ENCODE measurements at regions not wholly inside any gene's neighbourhood (a gene's known extent, or its start where the extent isn't known, plus 50 kb on each side); places are given as distances from the start of the nearest gene placed in this dataset.

DNA sequence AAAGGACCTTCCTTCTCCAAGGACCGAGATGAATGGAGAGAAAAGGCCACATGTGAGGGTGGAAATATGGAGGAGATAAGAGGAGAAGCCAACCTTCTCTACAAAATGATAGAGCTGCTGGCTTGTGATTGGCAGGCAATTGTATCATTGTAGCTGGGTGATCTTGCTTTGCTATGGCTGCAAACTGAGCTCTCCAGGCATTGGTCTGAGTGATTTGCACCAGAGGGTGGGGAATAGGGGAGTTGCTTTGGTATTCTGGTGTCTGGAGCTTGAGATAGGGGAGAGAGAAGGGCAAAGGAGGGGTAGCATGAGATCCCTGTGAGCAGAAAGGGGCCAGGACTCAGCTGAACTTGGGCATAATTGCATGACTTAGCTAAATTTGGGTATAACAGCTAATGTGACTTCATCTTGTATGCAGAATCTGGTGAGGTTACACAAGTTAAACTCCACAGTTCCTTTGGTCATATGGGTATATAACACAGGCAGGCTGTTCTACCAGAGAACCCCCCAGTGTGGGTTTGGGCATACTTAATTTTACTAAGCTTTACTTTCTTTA is 72.0 kb downstream of the FOS start:
- H3K9ac ChIP-seq (ENCODE audit: low read depth in 1 of 2, low read length in 2 of 2): no peak overlapping the region
- no peak overlapping the region for H3K27ac ChIP-seq (ENCODE audit: low read depth, low read length)
- H3K4me1 ChIP-seq (ENCODE audit: control insufficient read depth in 1 of 2, insufficient read depth in 2 of 2, low read length in 2 of 2): no peaks in the 10 kb centered on the region
- H3K36me3 ChIP-seq (ENCODE audit: control insufficient read depth in 1 of 2, insufficient read depth in 2 of 2, low read length in 2 of 2): no peaks in the 10 kb centered on the region
- no peak overlapping the region for H3K4me3 ChIP-seq (ENCODE audit: low read depth in 1 of 2, low read length in 2 of 2)
- no peaks in the 10 kb centered on the region for H3K27me3 ChIP-seq (ENCODE audit: control insufficient read depth in 1 of 2, insufficient read depth in 2 of 2, low read length in 2 of 2)
- H3K9me3 ChIP-seq (ENCODE audit: control insufficient read depth in 1 of 2, low read length in 2 of 2): no peaks in the 10 kb centered on the region

DNA sequence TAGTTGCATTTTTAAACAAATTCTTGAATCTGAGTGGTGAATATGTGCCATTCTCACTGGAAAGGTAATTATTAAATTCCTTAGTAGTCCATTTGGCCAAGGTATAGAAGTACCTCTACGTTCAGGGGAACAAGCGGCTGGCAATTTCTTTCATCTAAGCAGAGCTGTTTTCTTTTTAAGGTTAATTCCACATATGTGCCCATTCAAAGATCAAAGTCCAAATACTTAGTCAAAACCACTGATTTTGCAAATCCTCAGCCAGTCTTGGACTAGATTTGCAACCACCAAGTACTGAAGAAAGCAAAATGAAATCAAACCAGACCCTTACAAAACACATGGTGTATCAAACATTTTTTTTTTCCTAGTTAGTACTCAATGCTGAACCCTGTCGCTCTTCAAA is 68.7 kb upstream of the JDP2 start:
- no peak overlapping the region for H3K9ac ChIP-seq (ENCODE audit: low read depth in 1 of 2, low read length in 2 of 2)
- no peaks in the 10 kb centered on the region for H3K36me3 ChIP-seq (ENCODE audit: control insufficient read depth in 1 of 2, insufficient read depth in 2 of 2, low read length in 2 of 2)
- H3K9me3 ChIP-seq (ENCODE audit: control insufficient read depth in 1 of 2, low read length in 2 of 2): no peaks in the 10 kb centered on the region
- no peaks in the 10 kb centered on the region for H3K4me1 ChIP-seq (ENCODE audit: control insufficient read depth in 1 of 2, insufficient read depth in 2 of 2, low read length in 2 of 2)
- no peaks in the 10 kb centered on the region for H3K27me3 ChIP-seq (ENCODE audit: control insufficient read depth in 1 of 2, insufficient read depth in 2 of 2, low read length in 2 of 2)
- H3K27ac ChIP-seq (ENCODE audit: low read depth, low read length): no peak overlapping the region
- H3K4me3 ChIP-seq (ENCODE audit: low read depth in 1 of 2, low read length in 2 of 2): no peak overlapping the region

DNA sequence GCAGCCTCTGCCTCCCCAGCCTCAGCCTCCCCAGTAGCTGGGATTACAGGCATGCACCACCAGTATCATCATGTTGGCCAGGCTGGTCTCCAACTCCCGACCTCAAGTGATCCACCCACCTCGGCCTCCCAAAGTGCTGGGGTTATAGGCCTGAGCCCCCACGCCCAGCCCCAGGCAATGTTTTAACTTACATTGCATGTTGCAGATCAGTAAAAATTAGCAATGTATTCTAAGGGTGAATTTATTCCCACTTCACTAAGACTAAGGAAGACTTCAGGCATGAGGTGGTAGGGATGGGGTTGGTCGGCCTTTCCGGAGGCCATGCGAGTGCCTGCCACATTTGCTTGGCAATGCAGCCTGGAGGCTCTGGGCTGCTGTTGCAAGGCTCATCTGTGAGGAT is 66.8 kb upstream of the JDP2 start:
- Histone ChIP-seq H3K4me1 (ENCODE audit: control insufficient read depth in 1 of 2, insufficient read depth in 2 of 2, low read length in 2 of 2) (no peaks in the 10 kb centered on the region), H3K36me3 (ENCODE audit: control insufficient read depth in 1 of 2, insufficient read depth in 2 of 2, low read length in 2 of 2) (no peaks in the 10 kb centered on the region), H3K27ac (ENCODE audit: low read depth, low read length) (no peak overlapping the region), H3K4me3 (ENCODE audit: low read depth in 1 of 2, low read length in 2 of 2) (no peak overlapping the region), H3K9me3 (ENCODE audit: control insufficient read depth in 1 of 2, low read length in 2 of 2) (no peaks in the 10 kb centered on the region), H3K9ac (ENCODE audit: low read depth in 1 of 2, low read length in 2 of 2) (no peak overlapping the region), H3K27me3 (ENCODE audit: control insufficient read depth in 1 of 2, insufficient read depth in 2 of 2, low read length in 2 of 2) (no peaks in the 10 kb centered on the region)

DNA sequence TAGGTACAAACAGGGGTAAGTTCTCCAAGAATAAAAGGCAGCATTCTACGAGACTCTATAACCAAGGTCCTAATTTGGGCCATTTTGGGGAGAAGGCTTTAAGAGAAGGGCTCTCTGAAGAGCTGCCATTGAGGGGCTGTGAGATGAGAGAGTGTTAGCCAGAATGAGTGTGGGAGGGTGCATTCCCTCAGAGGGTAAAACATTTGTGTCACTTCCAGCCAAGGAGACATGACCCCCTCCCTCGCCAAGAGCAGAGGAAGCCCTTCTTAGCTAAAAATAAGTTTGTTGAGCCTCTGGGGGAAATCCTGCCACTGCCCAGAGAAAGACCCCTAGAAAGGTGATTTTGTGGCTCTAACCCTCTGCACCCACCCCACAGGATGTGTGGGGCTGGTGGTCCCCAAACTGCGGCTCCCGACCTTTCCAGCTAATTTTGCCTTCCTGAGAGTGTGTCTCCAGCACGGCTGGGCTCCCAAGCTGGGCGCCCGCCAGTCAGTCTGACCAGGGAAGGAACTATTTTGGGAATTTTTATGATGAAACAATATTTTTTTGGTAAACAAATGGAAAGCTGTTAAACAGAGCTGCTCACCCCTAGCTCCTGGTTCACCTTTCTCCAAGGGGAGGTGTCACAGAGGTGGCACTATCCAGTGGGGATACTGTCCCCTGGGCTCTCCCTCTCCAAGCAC is 65.9 kb upstream of the JDP2 start:
- no peak overlapping the region for H3K9ac ChIP-seq (ENCODE audit: low read depth in 1 of 2, low read length in 2 of 2)

DNA sequence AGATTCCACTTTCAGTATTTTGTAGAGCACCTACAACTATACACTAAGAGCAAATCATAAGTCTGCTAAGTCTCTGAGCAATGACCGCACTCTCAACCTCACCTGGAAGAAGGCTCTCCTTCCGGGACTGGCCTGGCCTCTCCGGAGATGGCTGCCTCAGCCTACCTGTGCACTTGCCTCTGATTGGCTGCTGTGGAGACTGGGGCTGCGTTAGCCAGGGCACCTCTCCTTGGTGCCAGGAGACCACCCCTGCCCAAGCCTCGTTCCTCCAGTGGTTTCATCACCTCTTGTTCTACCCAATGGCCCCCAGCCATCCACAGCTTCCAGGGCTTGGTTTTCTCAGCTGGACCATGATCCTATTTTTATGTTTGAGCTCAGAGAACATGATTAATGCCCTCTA is 64.7 kb upstream of the JDP2 start:
- H3K4me3 ChIP-seq (ENCODE audit: low read depth in 1 of 2, low read length in 2 of 2): no peak overlapping the region
- H3K36me3 ChIP-seq (ENCODE audit: control insufficient read depth in 1 of 2, insufficient read depth in 2 of 2, low read length in 2 of 2): no peaks in the 10 kb centered on the region
- H3K4me1 ChIP-seq (ENCODE audit: control insufficient read depth in 1 of 2, insufficient read depth in 2 of 2, low read length in 2 of 2): no peaks in the 10 kb centered on the region
- no peaks in the 10 kb centered on the region for H3K27me3 ChIP-seq (ENCODE audit: control insufficient read depth in 1 of 2, insufficient read depth in 2 of 2, low read length in 2 of 2)
- no peaks in the 10 kb centered on the region for H3K9me3 ChIP-seq (ENCODE audit: control insufficient read depth in 1 of 2, low read length in 2 of 2)
- no peak overlapping the region for H3K27ac ChIP-seq (ENCODE audit: low read depth, low read length)
- H3K9ac ChIP-seq (ENCODE audit: low read depth in 1 of 2, low read length in 2 of 2): no peak overlapping the region

More for the DNA sequence above, 65.9 kb upstream of the JDP2 start:
- no peak overlapping the region for H3K4me3 ChIP-seq (ENCODE audit: low read depth in 1 of 2, low read length in 2 of 2)
- H3K9me3 ChIP-seq (ENCODE audit: control insufficient read depth in 1 of 2, low read length in 2 of 2): no peaks in the 10 kb centered on the region
- no peaks in the 10 kb centered on the region for H3K4me1 ChIP-seq (ENCODE audit: control insufficient read depth in 1 of 2, insufficient read depth in 2 of 2, low read length in 2 of 2)
- H3K27ac ChIP-seq (ENCODE audit: low read depth, low read length): no peak overlapping the region
- H3K27me3 ChIP-seq (ENCODE audit: control insufficient read depth in 1 of 2, insufficient read depth in 2 of 2, low read length in 2 of 2): no peaks in the 10 kb centered on the region
- H3K36me3 ChIP-seq (ENCODE audit: control insufficient read depth in 1 of 2, insufficient read depth in 2 of 2, low read length in 2 of 2): no peaks in the 10 kb centered on the region

DNA sequence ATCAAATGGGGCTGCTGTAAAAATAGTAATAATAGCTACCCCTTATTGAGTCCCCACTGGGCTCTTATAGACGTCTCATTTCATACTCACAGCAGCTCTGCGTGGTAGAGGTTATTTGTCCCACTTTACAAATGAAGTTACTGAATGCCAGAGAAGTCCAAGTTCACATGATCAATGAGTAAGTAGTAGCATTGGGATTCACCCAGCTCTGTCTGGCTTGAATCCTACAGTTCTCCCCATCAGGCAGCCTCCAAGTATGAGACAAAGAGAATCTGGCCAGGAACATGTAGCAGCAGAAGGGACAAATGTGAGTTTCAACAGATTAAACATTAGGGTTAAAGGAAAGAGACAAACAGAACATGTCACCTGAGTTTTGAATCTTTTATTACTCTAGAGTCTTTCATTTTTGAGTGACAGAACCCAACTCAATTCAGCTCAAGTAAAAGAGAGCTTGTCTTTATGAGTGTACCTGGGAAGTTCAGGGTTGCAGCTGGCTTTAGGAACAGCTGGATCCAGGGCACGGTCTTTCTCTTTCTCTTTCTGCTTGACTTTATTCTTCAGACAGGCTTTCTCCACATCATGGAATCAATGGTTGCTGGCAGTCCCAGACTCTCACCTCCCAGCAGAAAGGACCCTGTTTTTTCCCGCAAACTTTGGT is 64.1 kb upstream of the JDP2 start:
- no peak overlapping the region for H3K9ac ChIP-seq (ENCODE audit: low read depth in 1 of 2, low read length in 2 of 2)
- no peaks in the 10 kb centered on the region for H3K9me3 ChIP-seq (ENCODE audit: control insufficient read depth in 1 of 2, low read length in 2 of 2)
- no peaks in the 10 kb centered on the region for H3K4me1 ChIP-seq (ENCODE audit: control insufficient read depth in 1 of 2, insufficient read depth in 2 of 2, low read length in 2 of 2)
- no peak overlapping the region for H3K4me3 ChIP-seq (ENCODE audit: low read depth in 1 of 2, low read length in 2 of 2)
- H3K27me3 ChIP-seq (ENCODE audit: control insufficient read depth in 1 of 2, insufficient read depth in 2 of 2, low read length in 2 of 2): no peaks in the 10 kb centered on the region
- no peak overlapping the region for H3K27ac ChIP-seq (ENCODE audit: low read depth, low read length)
- H3K36me3 ChIP-seq (ENCODE audit: control insufficient read depth in 1 of 2, insufficient read depth in 2 of 2, low read length in 2 of 2): no peaks in the 10 kb centered on the region

DNA sequence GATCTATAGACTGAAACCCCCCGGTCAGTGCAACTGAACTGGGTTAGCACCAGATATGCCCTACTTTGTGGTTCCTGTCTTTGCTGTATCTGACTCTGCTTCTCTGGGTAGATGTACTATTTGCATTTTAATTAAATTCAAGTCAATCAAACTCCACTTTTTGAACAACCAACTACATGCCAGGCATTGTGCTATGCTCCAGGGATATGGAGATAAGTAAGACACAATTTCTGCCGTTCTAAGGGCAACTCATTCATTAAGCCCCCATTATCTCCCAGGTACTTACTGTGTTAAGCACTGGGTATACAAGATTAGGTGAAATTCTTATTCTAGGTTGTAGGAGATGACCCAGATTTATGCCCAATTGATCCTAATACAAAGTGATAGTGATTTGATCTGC is 62.7 kb upstream of the JDP2 start:
- no peaks in the 10 kb centered on the region for H3K9me3 ChIP-seq (ENCODE audit: control insufficient read depth in 1 of 2, low read length in 2 of 2)

DNA sequence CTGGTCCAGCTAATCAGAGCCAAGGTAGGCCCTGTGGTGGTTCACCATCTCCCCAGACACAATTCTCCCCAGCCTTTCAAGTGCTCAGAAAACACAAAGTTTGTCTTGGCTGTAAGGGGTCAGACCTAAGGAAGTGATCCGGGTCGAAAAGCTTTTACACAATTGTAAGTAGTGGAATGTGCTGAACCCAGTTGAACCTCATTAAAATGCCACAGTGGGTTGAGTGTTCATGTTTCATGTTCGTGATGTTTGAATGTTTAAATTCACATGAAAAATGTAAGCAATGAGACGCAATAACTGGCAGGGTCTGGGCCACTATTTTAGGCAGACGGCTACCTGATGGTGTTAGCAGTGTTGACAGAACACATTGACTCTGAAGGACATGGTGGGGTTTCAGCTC is 60.9 kb upstream of the JDP2 start:
- no peak overlapping the region for H3K9ac ChIP-seq (ENCODE audit: low read depth in 1 of 2, low read length in 2 of 2)
- no peaks in the 10 kb centered on the region for H3K4me1 ChIP-seq (ENCODE audit: control insufficient read depth in 1 of 2, insufficient read depth in 2 of 2, low read length in 2 of 2)
- no peak overlapping the region for H3K27ac ChIP-seq (ENCODE audit: low read depth, low read length)
- H3K9me3 ChIP-seq (ENCODE audit: control insufficient read depth in 1 of 2, low read length in 2 of 2): no peaks in the 10 kb centered on the region
- no peak overlapping the region for H3K4me3 ChIP-seq (ENCODE audit: low read depth in 1 of 2, low read length in 2 of 2)
- no peaks in the 10 kb centered on the region for H3K36me3 ChIP-seq (ENCODE audit: control insufficient read depth in 1 of 2, insufficient read depth in 2 of 2, low read length in 2 of 2)
- H3K27me3 ChIP-seq (ENCODE audit: control insufficient read depth in 1 of 2, insufficient read depth in 2 of 2, low read length in 2 of 2): no peaks in the 10 kb centered on the region

More for the DNA sequence above, 62.7 kb upstream of the JDP2 start:
- Histone ChIP-seq H3K4me3 (ENCODE audit: low read depth in 1 of 2, low read length in 2 of 2) (no peak overlapping the region), H3K27me3 (ENCODE audit: control insufficient read depth in 1 of 2, insufficient read depth in 2 of 2, low read length in 2 of 2) (no peaks in the 10 kb centered on the region), H3K27ac (ENCODE audit: low read depth, low read length) (no peak overlapping the region), H3K36me3 (ENCODE audit: control insufficient read depth in 1 of 2, insufficient read depth in 2 of 2, low read length in 2 of 2) (no peaks in the 10 kb centered on the region), H3K9ac (ENCODE audit: low read depth in 1 of 2, low read length in 2 of 2) (no peak overlapping the region), H3K4me1 (ENCODE audit: control insufficient read depth in 1 of 2, insufficient read depth in 2 of 2, low read length in 2 of 2) (no peaks in the 10 kb centered on the region)

DNA sequence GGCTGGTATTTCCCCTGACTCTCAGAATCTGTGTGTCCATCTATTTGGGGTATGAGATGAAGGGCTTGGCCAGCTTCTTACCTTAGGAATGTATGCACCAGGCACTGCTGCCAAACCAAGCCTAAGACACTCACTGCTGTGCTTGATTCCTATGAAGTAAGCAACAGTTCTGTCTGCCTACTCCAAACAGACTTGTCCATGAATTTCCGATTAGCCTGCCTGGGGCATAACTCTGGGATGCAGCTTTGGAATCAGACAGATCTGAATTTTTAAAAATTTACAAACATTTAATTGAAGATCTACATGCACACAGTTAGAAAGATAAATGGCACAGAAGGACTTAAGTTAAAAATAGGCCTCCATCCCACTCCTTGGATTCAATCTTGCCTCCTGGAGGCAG is 59.5 kb upstream of the JDP2 start:
- H3K9ac ChIP-seq (ENCODE audit: low read depth in 1 of 2, low read length in 2 of 2): no peak overlapping the region
- no peaks in the 10 kb centered on the region for H3K9me3 ChIP-seq (ENCODE audit: control insufficient read depth in 1 of 2, low read length in 2 of 2)

DNA sequence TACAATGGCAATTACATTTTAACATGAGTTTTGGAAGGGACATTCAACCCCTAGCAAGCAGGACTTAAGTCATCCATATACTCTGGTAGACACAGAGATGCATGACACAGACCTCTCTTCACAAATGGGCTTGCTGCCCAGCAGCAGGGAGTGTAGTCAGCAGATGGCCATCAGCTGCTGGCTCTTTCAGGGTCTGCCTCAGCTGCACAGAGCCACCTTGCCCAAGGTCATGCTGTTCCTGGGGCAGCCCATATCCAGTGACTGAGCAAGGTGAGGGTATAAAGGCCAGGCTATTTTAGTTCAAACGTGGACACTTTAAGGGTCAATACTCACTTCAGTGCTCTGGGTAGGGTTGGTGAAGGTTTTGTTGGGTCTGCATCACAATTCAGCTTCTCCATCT is 58.3 kb upstream of the JDP2 start:
- H3K27me3 ChIP-seq (ENCODE audit: control insufficient read depth in 1 of 2, insufficient read depth in 2 of 2, low read length in 2 of 2): no peaks in the 10 kb centered on the region
- no peak overlapping the region for H3K4me3 ChIP-seq (ENCODE audit: low read depth in 1 of 2, low read length in 2 of 2)
- no peak overlapping the region for H3K9ac ChIP-seq (ENCODE audit: low read depth in 1 of 2, low read length in 2 of 2)
- H3K27ac ChIP-seq (ENCODE audit: low read depth, low read length): no peak overlapping the region
- no peaks in the 10 kb centered on the region for H3K36me3 ChIP-seq (ENCODE audit: control insufficient read depth in 1 of 2, insufficient read depth in 2 of 2, low read length in 2 of 2)
- no peaks in the 10 kb centered on the region for H3K9me3 ChIP-seq (ENCODE audit: control insufficient read depth in 1 of 2, low read length in 2 of 2)
- no peaks in the 10 kb centered on the region for H3K4me1 ChIP-seq (ENCODE audit: control insufficient read depth in 1 of 2, insufficient read depth in 2 of 2, low read length in 2 of 2)

More for the DNA sequence above, 59.5 kb upstream of the JDP2 start:
- Histone ChIP-seq H3K27me3 (ENCODE audit: control insufficient read depth in 1 of 2, insufficient read depth in 2 of 2, low read length in 2 of 2) (no peaks in the 10 kb centered on the region), H3K4me1 (ENCODE audit: control insufficient read depth in 1 of 2, insufficient read depth in 2 of 2, low read length in 2 of 2) (no peaks in the 10 kb centered on the region), H3K27ac (ENCODE audit: low read depth, low read length) (no peak overlapping the region), H3K36me3 (ENCODE audit: control insufficient read depth in 1 of 2, insufficient read depth in 2 of 2, low read length in 2 of 2) (no peaks in the 10 kb centered on the region), H3K4me3 (ENCODE audit: low read depth in 1 of 2, low read length in 2 of 2) (no peak overlapping the region)

Measured in duodenal mucosa (tissue), 2 donors.